ENCODE measurements at regions not wholly inside any gene's neighbourhood (a gene's known extent, or its start where the extent isn't known, plus 50 kb on each side); places are given as distances from the start of the nearest gene placed in this dataset.

DNA sequence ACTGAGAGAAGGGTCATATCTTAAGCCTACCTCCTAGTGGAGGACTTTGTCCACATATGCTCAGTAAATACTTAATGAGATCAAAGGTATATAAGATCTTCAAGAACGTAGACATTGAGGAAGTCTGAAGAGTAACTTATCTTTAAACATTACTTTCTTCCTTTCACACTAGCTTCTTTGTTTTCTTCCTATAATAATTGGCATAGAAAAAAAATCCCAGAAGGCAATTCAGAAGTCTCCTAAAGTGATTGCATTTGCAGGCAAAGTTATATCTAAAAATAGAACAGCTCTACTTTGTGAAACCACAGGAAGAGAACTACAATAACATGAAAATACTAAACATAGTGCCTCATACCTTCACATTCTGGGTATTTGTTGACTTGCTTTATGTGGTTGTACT lies 150.4 kb downstream of the PPP1R3A start:
- no peak for TF ChIP-seq EZH2 (IDR thresholded peaks at IDR 0.05; ENCODE audit: borderline replicate concordance, control insufficient read depth, low read depth, low read length)
- TF ChIP-seq HDAC6 (IDR thresholded peaks at IDR 0.05; ENCODE audit: unreplicated experiment) = no peak
- TF ChIP-seq CTCF (IDR thresholded peaks at IDR 0.05 in 2 of 3, conservative IDR thresholded peaks at IDR 0.05 in 1 of 3; ENCODE audit: control insufficient read depth in 2 of 3, extremely low read depth in 1 of 3, insufficient read depth in 1 of 3, low read depth in 3 of 3, low read length in 3 of 3) = no peak
- TF ChIP-seq POLR2AphosphoS5 (IDR thresholded peaks at IDR 0.05; ENCODE audit: low read length) = no peak
- no peak for TF ChIP-seq FOXK2 (IDR thresholded peaks at IDR 0.05)
- TF ChIP-seq JUNB (IDR thresholded peaks at IDR 0.05) = no peak
- TF ChIP-seq GATAD2B (conservative IDR thresholded peaks at IDR 0.05; ENCODE audit: low read depth) = no peak
- no peak for TF ChIP-seq ATF3 (IDR thresholded peaks at IDR 0.05; ENCODE audit: borderline replicate concordance, extremely low read depth, low read depth, low read length)
- TF ChIP-seq SIN3A (IDR thresholded peaks at IDR 0.05; ENCODE audit: low read depth, low read length) = no peak
- no peak for TF ChIP-seq NFYB (IDR thresholded peaks at IDR 0.05; ENCODE audit: insufficient read depth, low read depth, low read length)
- TF ChIP-seq CHD4 (IDR thresholded peaks at IDR 0.05) = no peak
- TF ChIP-seq, protein P1, sequence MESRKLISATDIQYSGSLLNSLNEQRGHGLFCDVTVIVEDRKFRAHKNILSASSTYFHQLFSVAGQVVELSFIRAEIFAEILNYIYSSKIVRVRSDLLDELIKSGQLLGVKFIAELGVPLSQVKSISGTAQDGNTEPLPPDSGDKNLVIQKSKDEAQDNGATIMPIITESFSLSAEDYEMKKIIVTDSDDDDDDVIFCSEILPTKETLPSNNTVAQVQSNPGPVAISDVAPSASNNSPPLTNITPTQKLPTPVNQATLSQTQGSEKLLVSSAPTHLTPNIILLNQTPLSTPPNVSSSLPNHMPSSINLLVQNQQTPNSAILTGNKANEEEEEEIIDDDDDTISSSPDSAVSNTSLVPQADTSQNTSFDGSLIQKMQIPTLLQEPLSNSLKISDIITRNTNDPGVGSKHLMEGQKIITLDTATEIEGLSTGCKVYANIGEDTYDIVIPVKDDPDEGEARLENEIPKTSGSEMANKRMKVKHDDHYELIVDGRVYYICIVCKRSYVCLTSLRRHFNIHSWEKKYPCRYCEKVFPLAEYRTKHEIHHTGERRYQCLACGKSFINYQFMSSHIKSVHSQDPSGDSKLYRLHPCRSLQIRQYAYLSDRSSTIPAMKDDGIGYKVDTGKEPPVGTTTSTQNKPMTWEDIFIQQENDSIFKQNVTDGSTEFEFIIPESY (IDR thresholded peaks at IDR 0.05) = no peak
- no peak for TF ChIP-seq DPF2 (IDR thresholded peaks at IDR 0.05)
